Muscle layer of duodenum (tissue), 2 donors: ENCODE measurements at regions not wholly inside any gene's neighbourhood (a gene's known extent, or its start where the extent isn't known, plus 50 kb on each side); places are given as distances from the start of the nearest gene placed in this dataset.
"Not testable (repeated sequence)": the region's sequence is repeated elsewhere in the genome, so short reads cannot be mapped to it uniquely, and the experiment has no call there.

Source experiments
- H3K27ac ChIP-seq: one replicate; pipeline ENCODE4 v1.7.0; 2013; ENCODE audit warnings: mild to moderate bottlenecking, low read length
- H3K27me3 ChIP-seq: one replicate; pipeline ENCODE4 v1.7.0; 2013; ENCODE audit warnings: low read depth, mild to moderate bottlenecking, control low read depth, low read length
- H3K36me3 ChIP-seq, 2 donors: one replicate each; pipeline ENCODE4 v1.7.0; 2013; ENCODE audit warnings: low read length in 2 of 2, control low read depth in 1 of 2, mild to moderate bottlenecking in 1 of 2; ENCODE audit not compliant: insufficient read depth in 2 of 2, control insufficient read depth in 1 of 2
- H3K4me1 ChIP-seq, 2 donors: one replicate each; pipeline ENCODE4 v1.7.0; 2013; ENCODE audit warnings: low read length in 2 of 2, mild to moderate bottlenecking in 2 of 2, control low read depth in 1 of 2, moderate library complexity in 1 of 2; ENCODE audit not compliant: insufficient read depth in 2 of 2, control insufficient read depth in 1 of 2
- H3K4me3 ChIP-seq, 2 donors: one replicate each; pipeline ENCODE4 v1.7.0; 2013; ENCODE audit warnings: low read length in 2 of 2, low read depth in 1 of 2, mild to moderate bottlenecking in 1 of 2
- H3K9me3 ChIP-seq, 2 donors: one replicate each; pipeline ENCODE4 v1.7.0; 2013; ENCODE audit warnings: low read length in 2 of 2, control low read depth in 1 of 2, mild to moderate bottlenecking in 1 of 2; ENCODE audit not compliant: control insufficient read depth in 1 of 2
- donor health status: healthy.

GRCh38 chr7:6882321-6882721, 56.2 kb upstream of the CCZ1B start:
- H3K27me3 ChIP-seq, H3K9me3 ChIP-seq, H3K27ac ChIP-seq, H3K4me1 ChIP-seq, H3K4me3 ChIP-seq, H3K36me3 ChIP-seq: not testable (repeated sequence)

- not testable (repeated sequence) for H3K4me3 ChIP-seq, H3K4me1 ChIP-seq, H3K27me3 ChIP-seq, H3K36me3 ChIP-seq, H3K27ac ChIP-seq, H3K9me3 ChIP-seq
Measured at GRCh38 chr7:6883756-6884155, 57.7 kb upstream of the CCZ1B start.

- Histone ChIP-seq H3K27ac (no peak overlapping the region), H3K27me3 (no peaks in the 10 kb centered on the region), H3K36me3 (no peaks in the 10 kb centered on the region), H3K9me3 (no peaks in the 10 kb centered on the region), H3K4me1 (no peaks in the 10 kb centered on the region), H3K4me3 (no peak overlapping the region)
Measured at GRCh38 chr7:6886198-6886597, 60.1 kb upstream of the CCZ1B start.

GRCh38 chr7:6888267-6889045, 62.4 kb upstream of the CCZ1B start:
- H3K27me3 ChIP-seq, H3K27ac ChIP-seq, H3K9me3 ChIP-seq, H3K4me1 ChIP-seq, H3K4me3 ChIP-seq, H3K36me3 ChIP-seq: not testable (repeated sequence)

- Histone ChIP-seq H3K4me3 (no peak overlapping the region), H3K36me3 (no peaks in the 10 kb centered on the region), H3K27ac (no peak overlapping the region), H3K9me3 (no peaks in the 10 kb centered on the region), H3K4me1 (no peaks in the 10 kb centered on the region), H3K27me3 (no peaks in the 10 kb centered on the region)
Measured at GRCh38 chr7:6889252-6889812, 63.3 kb upstream of the CCZ1B start.

GRCh38 chr7:6902097-6902518, 76.0 kb upstream of the CCZ1B start:
- H3K4me3 ChIP-seq, H3K27me3 ChIP-seq, H3K36me3 ChIP-seq, H3K4me1 ChIP-seq, H3K9me3 ChIP-seq, H3K27ac ChIP-seq: not testable (repeated sequence)

- H3K27me3 ChIP-seq, H3K36me3 ChIP-seq, H3K4me3 ChIP-seq, H3K4me1 ChIP-seq, H3K27ac ChIP-seq, H3K9me3 ChIP-seq: not testable (repeated sequence)
Measured at GRCh38 chr7:6903289-6903688, 77.2 kb upstream of the CCZ1B start.

- not testable (repeated sequence) for H3K27ac ChIP-seq, H3K9me3 ChIP-seq
Measured at GRCh38 chr7:6903792-6904191, 77.7 kb upstream of the CCZ1B start.

GRCh38 chr7:6917258-6917657, 91.2 kb upstream of the CCZ1B start:
- no peak overlapping the region for H3K27ac ChIP-seq
- no peaks in the 10 kb centered on the region for H3K9me3 ChIP-seq
- H3K4me1 ChIP-seq = no peaks in the 10 kb centered on the region
- no peaks in the 10 kb centered on the region for H3K27me3 ChIP-seq
- no peaks in the 10 kb centered on the region for H3K36me3 ChIP-seq
- no peak overlapping the region for H3K4me3 ChIP-seq

More at GRCh38 chr7:6903792-6904191, 77.7 kb upstream of the CCZ1B start:
- H3K4me3 ChIP-seq, H3K4me1 ChIP-seq, H3K36me3 ChIP-seq, H3K27me3 ChIP-seq: not testable (repeated sequence)

GRCh38 chr7:6919169-6919568, 93.1 kb upstream of the CCZ1B start:
- not testable (repeated sequence) for H3K36me3 ChIP-seq, H3K4me1 ChIP-seq, H3K27ac ChIP-seq, H3K9me3 ChIP-seq, H3K27me3 ChIP-seq, H3K4me3 ChIP-seq

- H3K4me1 ChIP-seq, H3K27ac ChIP-seq, H3K4me3 ChIP-seq, H3K9me3 ChIP-seq, H3K27me3 ChIP-seq, H3K36me3 ChIP-seq: not testable (repeated sequence)
Measured at GRCh38 chr7:6924523-6924922, 98.4 kb upstream of the CCZ1B start.
